GM19351 (cell line): ENCODE measurements at regions not wholly inside any gene's neighbourhood (a gene's known extent, or its start where the extent isn't known, plus 50 kb on each side); places are given as distances from the start of the nearest gene placed in this dataset.
"Not testable (repeated sequence)": the region's sequence is repeated elsewhere in the genome, so short reads cannot be mapped to it uniquely, and the experiment has no call there.

Experiments
- ATAC-seq: cut with Tn5 transposase; IDR thresholded peaks from one replicate; pipeline ENCODE4 v1.9.1; 2021; ENCODE audit warnings: mild to moderate bottlenecking, moderate library complexity; ENCODE audit not compliant: unreplicated experiment

DNA sequence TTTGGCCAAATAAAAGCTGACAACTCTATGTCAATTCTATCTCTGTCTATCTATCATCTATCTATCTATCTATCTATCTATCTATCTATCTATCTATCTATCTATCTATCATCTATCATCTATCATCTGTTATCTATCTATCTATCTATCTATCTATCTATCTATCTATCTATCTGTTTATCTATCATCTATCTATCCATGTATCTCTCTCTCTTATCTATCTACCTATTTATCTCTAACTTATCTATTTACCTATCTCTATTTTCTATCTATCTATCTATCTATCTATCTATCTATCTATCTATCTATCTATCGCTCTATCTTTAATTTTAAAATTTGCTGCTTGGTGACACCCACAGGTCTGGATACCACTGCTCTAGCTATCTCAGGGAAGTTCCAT, 271.1 kb downstream of the VRK1 start:
- ATAC-seq, result not testable (repeated sequence)

GRCh38 chr14:97070259-97070658, 273.1 kb downstream of the VRK1 start:
- ATAC-seq, result no peak

- ATAC-seq, result no peak
These were observed 274.0 kb downstream of the VRK1 start for GRCh38 chr14:97071177-97071576.

GRCh38 chr14:97073622-97074021, 276.4 kb downstream of the VRK1 start:
- no peak for ATAC-seq

- ATAC-seq, result no peak
These were observed 277.3 kb downstream of the VRK1 start for GRCh38 chr14:97074456-97074855.

DNA sequence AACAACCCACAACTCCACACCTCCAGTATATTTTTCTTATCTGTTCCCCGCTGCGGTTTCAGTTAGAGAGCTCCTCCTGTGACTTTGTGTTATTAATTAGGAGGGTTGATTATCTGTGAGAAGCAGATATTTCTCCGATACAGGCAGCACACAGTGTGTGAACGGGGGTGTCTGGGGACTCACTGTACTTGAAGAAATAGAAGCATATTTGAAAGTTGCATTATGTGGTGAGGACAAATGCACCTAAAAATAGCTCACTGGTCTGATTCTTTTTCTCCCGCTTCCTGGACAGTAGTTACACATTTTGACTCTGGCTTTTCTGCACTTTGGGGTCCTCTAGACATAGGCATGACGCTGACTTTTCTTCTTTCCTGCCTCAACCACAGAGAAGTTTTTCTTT, 277.7 kb downstream of the VRK1 start:
- ATAC-seq, result peak; percentile 40

DNA sequence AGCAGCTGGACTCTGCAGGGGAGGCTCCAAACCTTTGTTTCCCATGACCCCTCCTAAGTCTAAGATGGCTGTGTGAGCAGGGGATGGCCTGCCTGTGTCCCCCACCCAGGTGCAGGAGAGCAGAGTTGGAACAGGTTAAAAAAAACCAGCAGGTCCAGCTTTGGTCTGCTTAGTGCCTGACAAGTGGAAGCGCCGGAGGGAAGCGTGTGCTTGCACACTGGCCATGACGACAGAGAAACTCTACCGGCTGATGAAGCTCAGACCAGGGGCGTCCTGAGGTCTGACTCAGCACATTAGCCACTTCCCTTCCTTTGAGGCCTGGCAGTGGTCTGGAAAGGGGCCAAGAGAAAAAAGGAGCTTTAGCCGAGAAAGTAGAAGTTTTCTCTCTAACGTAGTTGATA, 280.1 kb downstream of the VRK1 start:
- ATAC-seq, result peak; percentile 88

DNA sequence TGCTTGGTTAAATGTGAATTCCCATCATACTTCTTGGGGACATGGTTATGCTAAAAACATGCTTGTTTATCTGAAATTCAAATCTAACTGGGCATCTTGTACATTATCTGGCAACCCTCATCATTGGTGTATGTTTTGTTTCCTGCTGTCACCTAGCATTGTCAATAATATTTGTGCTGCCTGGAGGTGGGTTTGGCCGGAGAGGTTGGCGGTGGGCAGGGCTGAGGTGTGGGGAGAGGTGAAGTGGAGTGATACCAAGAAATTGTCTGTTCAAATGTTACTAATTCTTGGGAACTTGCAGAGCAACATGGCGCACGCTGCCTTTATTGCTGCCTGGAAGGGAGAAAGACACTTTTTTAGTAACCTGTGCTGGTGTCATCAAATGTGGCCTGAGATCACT, 280.5 kb downstream of the VRK1 start:
- ATAC-seq, result peak; percentile 4

DNA sequence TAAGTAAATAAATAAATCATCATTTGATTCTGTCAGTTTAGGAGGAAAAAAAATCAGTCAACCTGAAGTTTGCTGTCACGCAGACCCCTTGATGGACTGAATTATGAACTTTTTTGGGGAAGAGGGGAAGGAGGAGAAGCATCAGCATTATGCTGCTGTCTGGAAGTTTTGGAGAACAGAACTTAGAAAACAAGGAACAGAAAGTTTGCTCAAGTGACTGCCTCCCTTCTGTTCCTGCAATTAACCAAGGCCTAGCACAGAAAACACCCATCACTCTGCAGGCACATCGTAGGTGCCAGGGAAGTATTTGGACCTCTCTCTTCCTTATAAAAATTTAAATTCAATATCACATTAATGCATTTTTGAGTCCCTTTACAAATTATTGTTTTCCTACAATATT, 283.8 kb downstream of the VRK1 start:
- no peak for ATAC-seq

DNA sequence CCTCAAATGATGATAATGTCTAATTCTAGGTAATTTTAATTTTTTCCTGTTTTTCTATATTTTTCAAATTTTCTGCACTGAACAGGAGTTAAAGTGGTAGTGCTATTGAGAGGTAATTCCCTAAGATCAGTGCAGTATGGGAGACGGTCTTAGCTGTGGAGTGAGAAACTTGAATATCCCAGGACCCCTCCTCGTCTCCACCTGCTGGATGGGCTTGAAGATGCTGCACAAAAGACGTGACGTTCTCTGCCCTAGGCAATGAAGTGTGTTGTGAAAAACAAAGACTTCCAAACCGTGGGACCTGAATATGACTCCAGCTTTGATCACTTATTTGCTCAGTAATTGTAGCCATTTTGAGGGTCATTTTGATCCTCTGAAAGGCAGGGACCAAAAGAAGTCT, 298.1 kb downstream of the VRK1 start:
- no peak for ATAC-seq

DNA sequence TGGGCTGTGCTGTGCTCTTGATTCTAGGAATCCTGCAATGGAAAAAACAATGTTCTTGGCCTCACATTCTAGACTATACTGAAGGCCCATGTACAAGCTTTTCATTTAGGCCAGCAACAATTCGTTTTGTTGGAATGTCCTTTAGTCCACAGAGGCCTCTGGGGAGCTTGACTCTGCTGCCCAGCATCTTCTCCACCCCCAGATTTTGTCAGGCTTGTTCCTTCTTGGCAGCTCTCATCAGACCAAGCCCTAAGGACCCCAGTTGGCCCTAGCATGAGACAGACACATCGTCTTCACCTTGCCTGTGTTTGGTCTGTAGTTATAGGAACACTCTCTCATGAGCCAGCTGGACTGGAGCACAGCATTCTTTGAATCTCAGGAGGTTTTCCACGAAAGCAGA, 300.1 kb downstream of the VRK1 start:
- ATAC-seq, result no peak

DNA sequence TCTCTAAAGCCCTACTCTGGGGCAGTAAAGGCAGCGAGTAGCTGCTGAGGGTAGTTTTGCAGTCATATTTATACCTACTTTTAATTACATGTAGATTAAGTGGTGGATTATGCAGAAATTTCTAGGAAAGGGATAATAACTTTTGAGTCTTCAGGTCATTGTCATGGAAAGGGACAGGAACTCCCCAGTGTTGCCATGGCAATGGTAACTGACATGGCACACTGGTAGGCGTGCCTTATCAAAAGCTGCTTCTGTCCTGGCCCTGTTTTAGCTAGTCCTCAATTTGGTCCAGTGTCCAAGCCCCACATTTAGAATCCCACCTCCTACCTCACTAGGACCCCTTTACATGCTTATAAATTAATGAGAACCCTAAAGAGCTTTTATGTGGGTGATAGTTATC, 303.1 kb downstream of the VRK1 start:
- ATAC-seq, result no peak

DNA sequence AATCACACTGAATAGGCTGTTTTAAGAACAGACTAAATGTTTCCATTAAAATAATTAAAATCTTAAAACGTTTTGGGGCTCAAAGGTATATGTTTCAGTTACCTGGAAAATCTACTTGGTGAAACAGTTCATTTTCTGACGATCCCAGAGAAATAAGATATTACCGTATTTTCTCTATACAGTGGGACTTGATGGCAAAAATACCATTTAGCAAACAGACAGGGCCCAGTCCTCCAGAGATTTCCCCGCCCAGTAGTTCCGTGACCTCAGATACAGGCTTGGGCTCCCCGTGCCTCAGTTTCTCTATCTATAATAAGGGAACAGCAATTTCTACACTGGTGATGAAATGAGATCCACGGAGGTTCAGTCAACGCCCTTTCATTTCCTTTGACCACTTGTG, 304.4 kb downstream of the VRK1 start:
- ATAC-seq, result no peak

DNA sequence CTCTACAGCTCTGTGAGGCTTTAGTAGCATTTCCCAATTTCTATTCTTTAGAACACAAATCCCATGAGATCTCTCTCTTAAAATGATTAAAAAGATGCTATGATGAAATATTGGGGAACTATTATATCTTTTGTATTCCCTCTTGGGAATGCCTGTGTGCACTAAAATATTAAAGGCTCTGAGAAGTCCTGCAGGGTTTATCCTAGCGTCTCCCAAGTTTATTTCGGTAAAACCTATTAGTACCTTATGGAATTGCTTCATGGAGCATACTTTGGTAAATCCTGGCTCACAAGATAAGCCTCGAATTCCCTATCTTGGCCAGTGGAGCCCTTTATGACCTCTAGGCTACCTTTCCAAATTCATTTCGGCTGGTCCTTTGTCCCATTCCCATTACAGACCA, 306.8 kb downstream of the VRK1 start:
- ATAC-seq, result no peak

DNA sequence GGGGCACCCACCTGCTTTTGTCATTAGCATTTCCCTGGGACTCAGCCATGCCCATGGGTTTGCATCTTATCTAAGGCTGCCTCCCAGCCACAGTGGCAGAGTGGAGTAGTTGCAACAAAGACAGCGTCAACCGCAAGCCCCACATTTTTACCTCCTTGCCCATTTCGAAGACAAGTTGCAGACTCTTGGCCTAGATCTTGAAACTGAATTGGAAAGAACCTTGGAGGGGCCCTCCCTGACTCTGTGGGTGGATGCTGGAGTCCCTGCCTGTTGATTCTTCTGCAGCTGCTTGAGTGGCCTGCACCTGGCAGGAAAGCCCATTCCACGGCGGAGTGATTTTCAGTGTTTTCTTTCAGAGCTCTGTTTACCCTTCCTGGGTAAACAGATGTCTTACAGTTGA, 309.0 kb downstream of the VRK1 start:
- ATAC-seq, result no peak

DNA sequence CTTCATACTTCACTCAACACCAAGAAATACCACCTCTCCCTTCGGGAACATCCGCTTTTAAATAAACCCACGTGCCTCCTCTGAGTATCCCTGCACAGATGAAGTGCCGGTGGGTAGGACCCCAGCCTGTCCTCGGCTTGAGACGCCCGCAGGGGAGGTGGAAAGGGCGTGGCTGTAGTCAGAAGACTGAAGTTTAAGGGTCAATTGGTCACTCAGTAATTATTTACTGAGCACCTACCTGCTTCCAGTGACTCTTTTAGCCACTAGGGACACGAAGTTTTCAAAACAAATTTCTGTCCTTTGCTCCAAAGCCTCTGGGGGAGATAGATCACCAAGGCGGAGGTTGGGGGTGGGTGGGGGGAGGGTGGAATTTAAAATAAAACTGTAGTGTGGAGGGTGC, 309.4 kb downstream of the VRK1 start:
- no peak for ATAC-seq

GRCh38 chr14:97107080-97107479, 309.9 kb downstream of the VRK1 start:
- ATAC-seq, result no peak

DNA sequence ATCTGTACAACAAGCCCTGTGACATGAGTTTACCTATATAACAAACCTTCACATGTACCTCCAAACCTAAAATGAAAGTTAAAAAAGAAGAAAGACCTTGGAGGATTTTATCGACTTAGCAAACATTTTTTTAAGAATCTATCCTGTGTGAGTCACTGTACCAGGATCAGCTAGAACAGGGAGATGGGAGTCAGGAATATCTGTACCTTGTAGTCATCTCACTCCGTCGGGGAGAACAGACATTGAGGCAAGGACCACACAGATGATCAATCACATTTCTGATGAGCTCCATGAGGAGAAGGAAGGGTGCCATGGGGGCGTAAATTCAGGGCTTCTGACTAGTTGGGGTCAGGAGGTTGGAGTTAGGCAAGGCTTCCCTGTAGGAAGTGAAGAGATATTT, 310.6 kb downstream of the VRK1 start:
- ATAC-seq, result no peak

DNA sequence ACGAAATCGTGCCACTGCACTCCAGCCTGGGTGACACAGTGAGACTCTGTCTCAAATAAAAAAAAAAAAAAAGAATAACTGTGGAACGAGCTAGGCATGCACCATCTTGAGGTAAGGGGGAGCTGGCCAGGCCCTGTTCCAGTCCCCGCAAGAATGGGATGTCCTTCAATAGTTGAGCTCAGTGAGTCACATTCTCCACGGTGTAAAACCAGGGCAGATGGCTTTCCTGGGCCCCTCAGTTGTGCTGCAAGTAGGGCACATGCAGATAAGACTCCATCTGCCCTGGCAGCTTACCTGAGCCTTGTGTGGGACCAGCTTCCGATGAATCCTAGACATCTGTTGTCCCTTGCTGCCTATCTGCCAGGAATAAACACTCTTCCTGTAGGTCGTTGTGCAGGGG, 312.1 kb downstream of the VRK1 start:
- no peak for ATAC-seq

GRCh38 chr14:97113339-97113738, 316.2 kb downstream of the VRK1 start:
- ATAC-seq, result no peak

DNA sequence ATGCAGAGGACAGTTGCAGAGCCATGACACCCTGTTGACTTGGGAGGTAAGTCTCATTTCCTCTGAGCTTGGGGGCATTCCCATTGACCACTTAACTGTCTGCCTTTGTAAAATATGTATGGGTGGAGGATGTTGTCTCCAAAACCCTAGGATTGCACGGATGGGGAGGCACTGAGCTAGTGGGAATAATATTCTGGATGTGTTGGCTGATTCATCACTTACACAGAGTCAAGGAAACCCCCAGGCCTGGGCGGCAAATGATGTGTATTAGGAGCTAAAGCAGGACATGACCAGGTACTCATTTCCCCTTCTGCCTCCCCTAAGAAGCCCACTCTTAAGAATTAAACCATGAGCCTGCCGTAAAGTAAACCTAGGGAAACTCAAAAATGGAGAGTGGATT, 319.4 kb downstream of the VRK1 start:
- ATAC-seq, result no peak

DNA sequence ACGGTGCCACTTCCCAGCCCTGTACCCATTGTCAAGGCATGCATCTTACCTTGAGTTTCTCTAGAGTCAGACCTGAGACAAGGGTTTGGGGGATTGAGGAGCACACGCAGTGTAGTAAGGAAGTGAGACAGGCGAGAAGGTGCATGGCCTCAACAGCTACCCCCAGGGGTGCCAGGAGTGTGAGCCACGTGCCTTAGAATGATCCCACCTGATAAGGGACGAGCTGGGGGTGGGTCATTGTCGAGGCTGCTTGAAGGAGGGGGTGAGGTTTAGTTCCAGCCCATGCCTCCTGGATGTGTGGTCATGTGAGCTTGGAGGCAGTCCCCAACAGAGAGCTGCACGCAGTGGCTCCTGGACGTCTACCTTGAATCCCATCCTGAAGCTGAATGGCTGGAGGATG, 320.5 kb downstream of the VRK1 start:
- ATAC-seq, result no peak

DNA sequence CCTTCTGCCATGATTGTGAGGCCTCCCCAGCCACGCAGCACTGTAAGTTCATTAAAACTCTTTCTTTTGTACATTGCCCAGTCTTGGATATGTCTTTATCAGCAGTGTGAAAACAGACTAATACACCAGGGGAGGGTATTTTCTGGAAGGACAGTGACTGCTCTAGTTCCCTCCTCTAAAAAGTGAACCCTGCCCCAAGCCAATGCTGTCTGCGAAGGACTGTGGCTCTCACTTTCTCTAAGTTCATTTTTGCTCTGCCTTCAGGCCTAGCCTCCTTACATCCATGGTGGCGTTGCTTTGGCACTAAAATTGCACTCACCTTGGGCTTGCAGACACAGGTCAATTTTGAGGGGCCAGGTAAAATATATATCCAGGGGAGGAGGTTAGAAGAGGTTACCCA, 323.0 kb downstream of the VRK1 start:
- ATAC-seq, result peak; percentile 12

DNA sequence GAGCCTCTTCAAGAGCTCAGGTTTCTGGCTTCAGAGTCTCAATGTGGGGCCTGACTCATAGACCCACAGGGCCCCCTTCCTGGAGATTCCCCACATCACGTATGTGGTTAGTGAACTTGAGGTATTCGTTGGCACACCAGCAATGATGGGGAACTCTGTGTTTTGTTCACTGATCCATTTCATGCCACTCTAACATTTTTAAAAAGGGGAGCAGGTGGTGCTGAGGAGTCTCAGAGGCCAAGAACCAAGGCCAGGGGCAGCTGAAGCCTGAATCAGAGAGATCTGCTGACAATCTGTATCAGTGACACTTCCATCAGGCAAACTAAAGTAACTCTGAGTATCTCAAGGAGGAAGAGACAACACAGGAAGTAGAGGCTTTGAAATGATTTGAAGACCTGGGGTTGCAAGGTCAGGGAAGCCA, 323.4 kb downstream of the VRK1 start:
- peak; percentile 71 for ATAC-seq
